Breast epithelium (tissue), 4 donors: ENCODE measurements at regions not wholly inside any gene's neighbourhood (a gene's known extent, or its start where the extent isn't known, plus 50 kb on each side); places are given as distances from the start of the nearest gene placed in this dataset.

Experiments
- DNase-seq, 2 donors: peaks; one replicate each; pipeline ENCODE4 v3.0.0-alpha.2; 2019; ENCODE audit warnings: low spot score in 2 of 2
- H3K27ac ChIP-seq, 2 donors: fragments of 200-600 bp; sonication (generic) in 1 of 2; one replicate each; pipeline ENCODE4 v1.5.1; 2016 to 2019; ENCODE audit warnings: mild to moderate bottlenecking in 1 of 2
- H3K27me3 ChIP-seq, 2 donors: fragments of 200-600 bp; sonication (generic) in 1 of 2; one replicate each; pipeline versions ENCODE4 v1.5.1 to v1.6.0; 2017 to 2019; ENCODE audit warnings: control low read depth in 1 of 2, mild to moderate bottlenecking in 1 of 2
- H3K36me3 ChIP-seq: fragments of 200-600 bp; one replicate; pipeline ENCODE4 v1.5.1; 2019
- H3K4me1 ChIP-seq, 2 donors: fragments of 200-600 bp; sonication (generic); one replicate each; pipeline ENCODE4 v1.5.1; 2016 to 2019; ENCODE audit warnings: control low read depth in 1 of 2
- H3K4me3 ChIP-seq, 3 donors: fragments of 200-600 bp; sonication (generic); 1 replicate in 2 of 3; 2 replicates in 1 of 3; pipeline ENCODE4 v1.5.1; 2016 to 2019; ENCODE audit warnings: mild to moderate bottlenecking in 3 of 3, moderate library complexity in 2 of 3
- H3K9me3 ChIP-seq, 2 donors: fragments of 200-600 bp; sonication (generic) in 1 of 2; one replicate each; pipeline ENCODE4 v1.5.1; 2016 to 2019; ENCODE audit warnings: control low read depth in 1 of 2
- POLR2A ChIP-seq: fragments of 450-650 bp; IDR thresholded peaks from one replicate; pipeline ENCODE4 v1.6.1; 2016; ENCODE audit warnings: antibody characterized with exemption, mild to moderate bottlenecking, moderate library complexity
- POLR2AphosphoS5 ChIP-seq, 3 donors: sonication (generic); formaldehyde crosslinking; IDR thresholded peaks; one replicate each; pipeline ENCODE4 v1.6.1; 2017; ENCODE audit warnings: antibody characterized with exemption in 3 of 3
- intact Hi-C: fragments of 100-400 bp; cut with DNase I; formaldehyde crosslinking; loops from one replicate; pipeline ENCODE4 v1.15.1; 2023; ENCODE audit warnings: low total_unique reads
- TF ChIP-seq, protein P1 (sequence below), 3 donors: fragments of 450-650 bp; IDR thresholded peaks; one replicate each; pipeline ENCODE4 v1.5.1; 2016 to 2017; ENCODE audit warnings: antibody characterized with exemption in 3 of 3, mild to moderate bottlenecking in 3 of 3, moderate library complexity in 3 of 3

DNA sequence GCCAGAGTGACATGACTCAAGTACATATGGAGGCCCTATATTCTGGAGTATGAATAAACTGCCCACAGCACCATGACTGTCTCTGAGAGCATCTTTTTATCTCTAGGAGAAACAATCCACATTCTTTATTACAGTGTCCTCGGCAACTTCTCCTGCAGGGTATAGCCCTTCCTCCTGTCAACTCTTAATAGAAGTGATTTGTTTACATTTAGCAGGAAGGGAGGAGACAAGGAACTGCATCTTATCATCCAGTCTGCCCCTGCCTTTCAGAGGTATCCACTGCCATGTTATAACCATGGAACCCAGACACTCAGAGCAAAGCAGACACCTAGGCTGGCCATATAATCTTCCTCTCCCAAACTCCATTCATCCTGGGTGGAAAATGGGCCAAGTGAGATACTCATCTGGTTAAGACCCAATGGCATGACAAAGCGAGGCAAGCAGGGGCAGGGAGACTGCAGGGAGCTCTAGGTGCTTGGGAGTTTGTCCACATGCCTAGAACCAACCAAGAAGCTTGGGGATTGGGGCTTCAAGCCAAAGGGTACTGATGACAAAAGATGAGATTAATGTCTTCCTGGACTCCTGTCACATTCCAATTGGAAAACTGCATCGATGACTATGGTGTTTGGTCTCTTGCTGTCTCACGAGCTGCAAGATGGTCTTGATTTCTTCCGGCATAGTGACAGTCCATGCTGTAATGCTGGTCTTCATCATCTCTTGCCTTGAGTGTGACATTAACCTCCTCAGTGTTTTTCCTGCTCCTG is 620.5 kb upstream of the KLF4 start:
- TF ChIP-seq POLR2AphosphoS5 (IDR thresholded peaks at IDR 0.05) (no peak), POLR2A (no peak)
- TF ChIP-seq, protein P1, sequence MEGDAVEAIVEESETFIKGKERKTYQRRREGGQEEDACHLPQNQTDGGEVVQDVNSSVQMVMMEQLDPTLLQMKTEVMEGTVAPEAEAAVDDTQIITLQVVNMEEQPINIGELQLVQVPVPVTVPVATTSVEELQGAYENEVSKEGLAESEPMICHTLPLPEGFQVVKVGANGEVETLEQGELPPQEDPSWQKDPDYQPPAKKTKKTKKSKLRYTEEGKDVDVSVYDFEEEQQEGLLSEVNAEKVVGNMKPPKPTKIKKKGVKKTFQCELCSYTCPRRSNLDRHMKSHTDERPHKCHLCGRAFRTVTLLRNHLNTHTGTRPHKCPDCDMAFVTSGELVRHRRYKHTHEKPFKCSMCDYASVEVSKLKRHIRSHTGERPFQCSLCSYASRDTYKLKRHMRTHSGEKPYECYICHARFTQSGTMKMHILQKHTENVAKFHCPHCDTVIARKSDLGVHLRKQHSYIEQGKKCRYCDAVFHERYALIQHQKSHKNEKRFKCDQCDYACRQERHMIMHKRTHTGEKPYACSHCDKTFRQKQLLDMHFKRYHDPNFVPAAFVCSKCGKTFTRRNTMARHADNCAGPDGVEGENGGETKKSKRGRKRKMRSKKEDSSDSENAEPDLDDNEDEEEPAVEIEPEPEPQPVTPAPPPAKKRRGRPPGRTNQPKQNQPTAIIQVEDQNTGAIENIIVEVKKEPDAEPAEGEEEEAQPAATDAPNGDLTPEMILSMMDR (IDR thresholded peaks at IDR 0.05), result no peak
- H3K27ac ChIP-seq, result no peak overlapping the region
- H3K9me3 ChIP-seq, result no peaks in the 10 kb centered on the region
- DNase-seq, result no peak
- intact Hi-C loops, result no loop called here
- no peak overlapping the region for H3K4me3 ChIP-seq
- H3K4me1 ChIP-seq, result no peaks in the 10 kb centered on the region
- H3K36me3 ChIP-seq, result no peaks in the 10 kb centered on the region
- no peaks in the 10 kb centered on the region for H3K27me3 ChIP-seq

DNA sequence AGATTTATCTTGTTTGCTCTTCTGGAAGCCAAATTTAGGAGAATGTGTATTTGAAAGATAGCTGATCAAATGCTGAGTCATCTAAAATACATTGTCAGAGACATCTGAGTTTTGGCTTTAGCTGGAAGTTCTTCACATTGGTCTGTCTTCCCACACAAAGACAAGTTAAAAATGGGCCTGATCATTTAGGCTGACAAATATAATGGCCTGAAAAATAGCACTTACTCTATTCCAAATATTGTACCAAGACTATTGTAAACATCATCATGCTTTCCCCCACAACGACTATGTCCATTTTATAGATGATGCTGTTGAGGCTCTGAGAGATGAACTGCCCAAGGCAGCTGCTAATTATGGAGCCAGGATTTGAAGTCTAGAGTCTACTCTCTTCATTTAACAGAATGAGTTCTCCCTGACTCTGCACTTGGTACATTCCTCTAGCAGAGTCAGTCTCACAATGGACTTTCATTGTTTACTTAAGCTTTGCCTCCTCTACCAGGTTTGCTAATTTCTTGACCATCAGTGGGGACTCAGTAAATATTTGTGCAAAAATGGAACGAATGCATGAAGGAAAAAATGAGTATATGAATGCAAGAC is 619.4 kb upstream of the KLF4 start:
- Histone ChIP-seq H3K27me3 (no peaks in the 10 kb centered on the region), H3K9me3 (no peaks in the 10 kb centered on the region), H3K4me1 (no peaks in the 10 kb centered on the region), H3K4me3 (no peak overlapping the region), H3K36me3 (no peaks in the 10 kb centered on the region), H3K27ac (no peak overlapping the region)
- DNase-seq, result no peak
- intact Hi-C loops, result no loop called here
- TF ChIP-seq, protein P1 (IDR thresholded peaks at IDR 0.05), result no peak

DNA sequence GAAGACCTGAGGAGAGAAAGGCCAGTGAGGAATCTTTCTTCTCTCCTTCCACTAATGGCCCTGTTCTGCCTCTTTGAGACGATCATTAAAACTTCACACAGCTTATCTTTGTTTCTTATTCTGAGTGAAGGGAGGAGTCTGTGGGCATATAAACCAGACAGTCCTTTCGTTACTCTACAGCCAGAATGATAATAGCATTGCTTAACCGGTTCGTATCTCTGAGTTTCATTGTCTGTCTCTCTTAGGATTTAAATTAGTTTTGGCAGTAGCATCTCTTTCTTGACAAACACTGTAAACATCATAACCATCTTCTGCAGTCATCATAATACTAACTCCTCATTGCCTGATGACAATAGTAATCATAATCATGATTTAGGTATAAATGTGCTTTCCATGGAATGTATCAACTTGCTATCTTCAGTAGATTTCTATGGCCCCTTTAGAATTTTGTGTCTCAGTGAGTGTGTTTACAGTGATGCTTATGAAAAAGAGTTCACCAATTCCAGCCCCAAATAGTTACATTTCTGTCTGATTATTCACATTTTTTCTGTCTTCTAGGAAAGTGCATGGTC is 618.8 kb upstream of the KLF4 start:
- H3K36me3 ChIP-seq, result no peaks in the 10 kb centered on the region
- no peaks in the 10 kb centered on the region for H3K4me1 ChIP-seq
- no peak overlapping the region for H3K27ac ChIP-seq
- no peak for DNase-seq
- intact Hi-C loops, result no loop called here
- no peak overlapping the region for H3K4me3 ChIP-seq
- no peaks in the 10 kb centered on the region for H3K27me3 ChIP-seq
- TF ChIP-seq POLR2A (no peak), POLR2AphosphoS5 (IDR thresholded peaks at IDR 0.05) (no peak)
- TF ChIP-seq, protein P1 (IDR thresholded peaks at IDR 0.05), result no peak
- H3K9me3 ChIP-seq, result no peaks in the 10 kb centered on the region

DNA sequence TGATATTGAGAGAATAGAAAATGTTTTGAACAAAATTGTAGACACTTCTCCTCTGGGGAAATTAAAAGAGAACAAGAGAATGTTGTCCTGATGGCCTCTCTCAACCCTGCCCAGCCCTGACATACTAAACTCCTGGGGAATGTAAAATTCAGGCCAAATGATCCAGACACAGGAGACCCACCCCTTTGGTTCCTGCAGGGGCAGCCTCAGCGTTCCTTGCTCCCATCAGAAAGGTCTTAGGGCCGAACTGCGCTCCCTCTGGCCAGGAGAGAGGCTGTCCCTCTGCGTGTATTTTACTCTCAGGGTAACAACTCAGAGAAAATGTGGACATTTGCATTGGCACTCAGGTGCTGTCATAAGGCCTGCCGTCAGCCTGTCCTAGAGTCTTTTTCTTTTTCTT is 616.3 kb upstream of the KLF4 start:
- no peaks in the 10 kb centered on the region for H3K27me3 ChIP-seq
- intact Hi-C loops, result no loop called here
- no peaks in the 10 kb centered on the region for H3K9me3 ChIP-seq
- H3K36me3 ChIP-seq, result no peaks in the 10 kb centered on the region
- H3K27ac ChIP-seq, result no peak overlapping the region
- H3K4me3 ChIP-seq, result no peak overlapping the region
- no peaks in the 10 kb centered on the region for H3K4me1 ChIP-seq
- DNase-seq, result no peak
- TF ChIP-seq, protein P1 (IDR thresholded peaks at IDR 0.05), result no peak
- TF ChIP-seq POLR2A, result no peak
- TF ChIP-seq POLR2AphosphoS5 (IDR thresholded peaks at IDR 0.05), result no peak

DNA sequence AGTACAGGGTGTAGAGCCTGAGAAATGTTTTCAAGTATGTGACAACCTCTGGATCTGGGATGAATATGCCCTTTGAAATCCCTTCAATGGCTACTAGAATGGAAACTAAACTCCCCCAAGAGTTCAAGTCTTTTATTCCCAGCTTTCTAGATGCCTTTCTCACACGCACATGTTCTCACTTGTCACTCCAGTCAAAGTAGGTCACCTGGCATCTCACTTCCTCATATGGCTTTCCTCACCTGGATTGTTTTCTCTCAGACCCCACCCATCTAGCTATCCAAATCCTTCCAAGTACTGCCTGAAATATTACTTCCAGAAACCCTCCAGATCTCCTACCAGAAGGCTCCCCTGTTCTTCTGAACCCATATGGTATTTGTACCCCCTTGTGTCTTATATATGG is 615.4 kb upstream of the KLF4 start:
- no peak for DNase-seq
- Histone ChIP-seq H3K27ac (no peak overlapping the region), H3K9me3 (no peaks in the 10 kb centered on the region), H3K27me3 (no peaks in the 10 kb centered on the region), H3K4me3 (no peak overlapping the region), H3K4me1 (no peaks in the 10 kb centered on the region), H3K36me3 (no peaks in the 10 kb centered on the region)
- TF ChIP-seq POLR2AphosphoS5 (IDR thresholded peaks at IDR 0.05) (no peak), POLR2A (no peak)
- TF ChIP-seq, protein P1 (IDR thresholded peaks at IDR 0.05), result no peak
- intact Hi-C loops, result no loop called here
